GM18519 (cell line): ENCODE measurements at regions not wholly inside any gene's neighbourhood (a gene's known extent, or its start where the extent isn't known, plus 50 kb on each side); places are given as distances from the start of the nearest gene placed in this dataset.
"Not testable (repeated sequence)": the region's sequence is repeated elsewhere in the genome, so short reads cannot be mapped to it uniquely, and the experiment has no call there.

ENCODE experiments used
- ATAC-seq: cut with Tn5 transposase; IDR thresholded peaks from one replicate; pipeline ENCODE4 v1.9.1; 2021; ENCODE audit warnings: mild to moderate bottlenecking, moderate library complexity; ENCODE audit not compliant: unreplicated experiment, low FRiP score

DNA sequence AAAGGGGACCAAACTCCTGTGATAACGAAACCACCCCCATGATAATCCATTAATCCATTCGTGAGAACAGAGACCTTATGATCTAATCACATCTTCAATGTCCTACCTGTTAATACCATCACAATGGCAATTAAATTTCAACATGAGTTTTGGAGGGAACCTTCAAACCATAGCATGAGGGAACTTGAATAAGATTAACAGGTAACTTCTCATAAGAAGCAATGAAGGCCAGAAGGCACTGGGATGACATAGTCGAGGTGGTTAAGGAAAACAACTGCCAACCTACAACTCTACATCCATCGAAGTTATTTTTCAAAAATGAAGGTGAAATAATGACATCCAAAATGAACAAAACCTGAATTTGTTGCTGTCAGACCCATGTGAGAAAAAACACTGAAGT is 478.9 kb downstream of the EDEM1 start:
- ATAC-seq, result no peak

DNA sequence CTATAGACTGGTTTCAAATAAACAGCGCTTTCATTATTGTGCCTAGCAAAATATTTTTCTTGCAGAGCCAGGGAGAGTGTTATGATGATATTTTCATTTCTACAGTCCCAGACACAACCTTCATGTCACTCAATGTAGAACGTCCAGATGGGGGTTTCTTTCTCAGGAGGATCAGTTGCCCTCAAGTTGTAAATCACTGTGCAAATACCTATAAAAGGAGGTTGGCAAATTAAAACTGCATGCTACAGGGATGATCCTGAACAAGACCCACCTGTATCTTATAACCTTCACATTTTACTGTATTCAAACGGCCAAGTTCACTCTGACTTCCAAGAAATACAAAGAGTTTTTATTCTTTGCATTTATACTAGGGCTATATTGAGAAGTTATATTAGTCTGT is 486.0 kb downstream of the EDEM1 start:
- ATAC-seq, result no peak

DNA sequence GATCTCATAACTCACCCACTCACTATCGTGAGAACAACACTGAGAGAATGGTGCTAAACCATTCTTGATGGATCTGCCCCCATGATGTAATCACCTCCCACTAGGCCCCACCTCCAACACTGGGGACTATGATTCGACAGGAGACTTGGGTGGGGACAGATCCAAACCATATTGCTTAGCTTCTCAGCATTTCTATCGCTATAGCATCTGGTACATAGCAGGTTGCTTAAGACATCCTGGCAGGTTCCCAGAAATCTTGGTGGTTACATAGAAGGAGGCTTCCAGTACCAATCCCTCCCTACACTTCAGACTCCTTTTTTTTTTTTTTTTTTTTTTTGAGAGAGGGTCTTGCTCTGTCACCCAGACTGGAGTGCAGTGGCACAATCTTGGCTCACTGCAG is 487.8 kb downstream of the EDEM1 start:
- no peak for ATAC-seq

DNA sequence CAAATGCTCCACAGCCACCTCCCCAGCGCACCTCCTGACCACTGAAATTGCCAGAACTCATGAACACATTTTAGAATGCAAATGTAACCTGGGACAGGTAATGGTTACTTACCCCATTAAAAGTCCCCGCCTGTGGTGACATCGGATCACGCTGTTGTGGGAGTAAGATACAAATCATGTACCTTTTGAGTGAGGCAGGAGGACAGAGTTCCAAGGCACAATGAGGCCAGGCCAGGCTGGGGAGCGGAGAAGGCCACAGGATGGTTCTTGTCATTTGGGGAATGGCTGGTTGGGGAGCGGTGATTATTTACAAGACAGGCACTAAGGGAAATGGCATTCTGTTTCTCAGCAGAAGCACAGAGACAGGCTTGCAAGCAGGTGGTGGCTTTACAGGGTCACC is 490.0 kb downstream of the EDEM1 start:
- no peak for ATAC-seq

DNA sequence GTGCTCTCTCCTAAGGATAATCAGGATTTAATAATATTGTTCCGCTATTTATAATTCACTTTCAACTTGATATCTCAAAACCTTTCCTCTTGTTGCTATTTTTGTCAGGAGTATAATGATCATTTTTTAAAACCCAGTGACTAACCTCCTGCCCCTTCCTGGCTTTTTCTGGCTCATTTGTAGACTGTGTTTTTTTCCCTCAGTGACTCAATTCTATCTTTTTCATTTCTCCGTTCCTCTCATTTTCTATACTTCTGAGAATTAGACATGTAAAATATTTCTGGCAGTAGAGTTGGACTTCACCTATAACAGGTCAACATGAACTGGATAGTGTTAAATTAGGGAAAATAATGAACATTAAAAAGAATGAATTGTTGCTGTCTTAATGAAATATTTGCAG is 490.7 kb downstream of the EDEM1 start:
- no peak for ATAC-seq

DNA sequence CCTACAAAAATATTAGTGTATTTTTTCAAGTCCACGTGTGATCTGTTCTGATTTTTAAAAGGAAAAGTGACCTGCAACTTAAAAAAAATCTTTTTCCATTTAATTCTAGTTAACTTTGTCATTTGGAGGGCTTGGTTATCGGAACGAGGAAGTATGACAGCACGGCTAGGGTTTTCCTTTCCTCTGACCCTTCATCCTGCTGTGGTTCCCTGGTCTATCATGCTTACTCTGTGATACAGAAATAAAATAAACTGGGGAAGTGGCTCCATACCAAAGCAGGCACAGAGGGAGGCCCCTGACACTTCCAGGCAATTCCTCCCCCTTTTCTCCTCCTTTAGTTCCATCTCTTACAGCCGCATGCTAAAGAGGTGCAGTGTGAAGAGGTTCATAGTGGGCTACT is 491.3 kb downstream of the EDEM1 start:
- ATAC-seq, result no peak

DNA sequence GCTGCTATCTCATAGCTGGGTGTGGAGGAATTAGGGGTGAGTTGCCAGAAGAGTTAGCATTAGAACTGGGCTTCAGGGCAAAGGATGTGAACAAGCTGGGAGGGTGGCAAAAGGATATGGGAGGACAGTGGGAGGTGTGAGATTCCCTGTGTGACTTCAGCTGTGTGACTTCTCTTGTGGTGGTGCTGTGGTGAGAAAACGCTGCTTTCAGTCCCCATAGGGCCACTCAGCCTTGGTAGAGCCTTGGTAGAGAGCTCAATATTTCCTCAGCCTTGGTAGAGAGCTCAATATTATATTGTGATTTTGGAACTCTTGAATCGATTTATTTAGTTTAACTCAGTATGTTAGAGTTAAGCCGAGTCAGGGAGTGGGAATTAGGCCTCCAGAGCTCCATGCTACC is 499.7 kb downstream of the EDEM1 start:
- ATAC-seq, result no peak

DNA sequence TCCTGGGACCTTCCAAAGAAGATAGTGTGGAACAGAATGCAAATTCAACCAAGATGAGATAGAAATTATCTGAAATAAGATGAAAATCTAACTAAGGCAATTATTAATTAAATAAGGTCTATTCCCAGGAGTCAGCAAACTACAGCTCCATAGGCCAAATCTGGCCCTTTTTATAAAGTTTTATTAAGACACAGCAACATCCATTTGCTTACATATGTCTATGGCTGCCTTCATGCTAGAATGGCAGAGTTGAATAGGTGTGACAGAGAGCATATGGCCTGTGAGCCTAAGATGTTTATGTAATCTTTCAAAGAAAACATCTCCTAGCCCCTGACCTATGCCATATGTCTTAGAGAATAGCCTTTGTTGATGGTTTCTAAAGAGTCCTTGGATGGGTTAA is 503.0 kb downstream of the EDEM1 start:
- ATAC-seq, result no peak

DNA sequence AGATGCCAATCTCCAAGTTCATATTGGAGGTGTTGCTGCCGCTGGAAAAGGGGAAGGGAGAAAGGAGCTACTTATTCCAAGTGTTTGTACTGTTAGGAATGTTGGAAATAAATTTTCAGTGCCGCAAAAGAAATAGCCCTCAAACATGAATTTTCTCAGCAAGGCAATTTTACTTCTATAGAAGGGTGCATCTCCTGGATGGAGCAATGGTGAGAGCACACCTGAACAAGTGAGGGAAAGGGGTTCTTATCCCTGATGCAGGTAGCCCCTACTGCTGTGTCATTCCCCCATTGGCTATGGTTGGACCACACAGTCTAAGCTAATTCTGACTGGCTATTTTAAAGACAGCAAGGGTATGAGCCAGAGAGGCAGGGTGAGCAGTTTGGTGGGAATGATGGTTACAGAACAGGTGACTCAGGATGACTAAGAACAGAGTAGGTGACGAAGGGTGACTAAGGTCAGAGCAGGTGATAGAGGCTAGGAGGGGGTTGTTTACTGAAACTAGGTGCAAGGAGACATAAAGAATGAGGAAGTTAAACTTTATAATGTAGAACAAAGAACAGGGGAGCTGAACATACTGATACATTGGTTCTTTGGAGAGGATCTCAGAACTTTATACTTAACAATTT is 503.5 kb downstream of the EDEM1 start:
- ATAC-seq, result no peak

DNA sequence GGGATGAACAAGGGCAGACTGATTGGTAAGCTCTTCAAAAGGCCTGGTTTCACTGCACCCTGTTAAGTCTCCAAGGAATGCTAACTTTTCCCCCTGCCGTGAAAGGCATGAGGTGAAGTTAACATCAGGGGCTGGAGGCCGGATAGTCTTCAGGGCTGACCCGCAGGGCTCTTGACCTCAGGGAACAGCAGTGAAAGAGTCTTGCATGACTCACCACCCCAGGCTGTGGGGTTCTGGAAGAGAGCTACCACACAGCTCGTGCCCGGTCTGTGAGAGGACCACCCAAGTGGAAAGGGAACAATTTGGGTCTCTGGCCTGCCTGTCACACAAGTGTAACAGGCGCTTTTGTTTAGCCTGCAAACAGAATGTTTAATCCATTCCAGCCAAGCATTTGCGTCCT is 504.9 kb downstream of the EDEM1 start:
- no peak for ATAC-seq

DNA sequence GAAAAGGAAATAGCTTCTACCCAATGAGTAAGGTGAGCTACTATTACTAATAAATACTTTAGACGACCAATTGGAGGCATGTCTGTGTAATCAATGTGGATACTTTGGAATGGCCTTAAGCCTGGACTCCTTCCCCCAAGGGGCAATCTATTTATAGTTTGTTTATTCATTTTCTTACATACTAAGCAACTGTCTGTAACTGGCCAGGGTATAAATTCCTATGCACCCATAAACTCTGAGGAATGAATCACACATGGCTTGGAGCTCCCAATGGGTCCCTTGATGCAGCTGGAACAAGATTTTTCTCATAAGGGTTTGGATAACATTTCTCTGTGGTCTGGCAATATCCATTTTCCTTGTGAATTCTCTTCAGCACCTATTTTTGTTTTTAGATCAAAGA is 506.8 kb downstream of the EDEM1 start:
- ATAC-seq, result no peak

DNA sequence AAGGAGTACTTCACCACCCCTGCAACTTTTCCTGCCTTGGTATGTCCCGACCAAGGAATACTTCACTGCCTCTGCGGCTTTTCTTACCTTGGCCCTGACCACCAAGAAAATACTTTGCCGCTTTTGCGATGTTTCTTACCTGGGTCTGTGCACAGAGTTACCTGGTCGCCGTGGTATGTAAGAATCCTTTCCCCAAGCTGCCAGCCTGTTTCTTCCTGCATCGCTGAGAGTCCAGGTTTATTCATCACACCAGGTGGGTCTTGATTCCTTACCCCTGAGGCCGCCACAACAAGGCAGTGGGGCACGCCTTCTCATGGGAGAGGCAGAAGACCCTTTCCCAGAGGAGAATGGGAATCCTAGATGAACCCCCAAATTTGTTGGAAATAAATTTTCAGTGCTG is 511.3 kb downstream of the EDEM1 start:
- no peak for ATAC-seq

DNA sequence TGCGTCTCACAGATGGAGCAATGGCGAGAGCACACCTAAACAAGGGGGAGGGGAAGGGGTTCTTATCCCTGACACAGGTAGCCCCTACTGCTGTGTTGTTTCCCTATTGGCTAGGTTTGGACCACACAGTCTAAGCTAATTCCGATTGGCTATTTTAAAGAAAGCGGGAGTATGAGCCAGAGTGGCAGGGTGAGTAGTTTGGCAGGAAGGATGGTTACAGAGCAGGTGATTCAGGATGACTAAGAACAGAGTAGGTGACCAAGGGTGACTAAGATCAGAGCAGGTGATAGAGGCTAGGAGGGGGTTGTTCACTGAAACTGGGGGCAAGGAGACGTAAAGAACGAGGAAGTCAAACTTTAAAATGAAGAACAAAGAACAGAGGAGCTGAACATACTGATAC is 511.8 kb downstream of the EDEM1 start:
- ATAC-seq, result no peak

DNA sequence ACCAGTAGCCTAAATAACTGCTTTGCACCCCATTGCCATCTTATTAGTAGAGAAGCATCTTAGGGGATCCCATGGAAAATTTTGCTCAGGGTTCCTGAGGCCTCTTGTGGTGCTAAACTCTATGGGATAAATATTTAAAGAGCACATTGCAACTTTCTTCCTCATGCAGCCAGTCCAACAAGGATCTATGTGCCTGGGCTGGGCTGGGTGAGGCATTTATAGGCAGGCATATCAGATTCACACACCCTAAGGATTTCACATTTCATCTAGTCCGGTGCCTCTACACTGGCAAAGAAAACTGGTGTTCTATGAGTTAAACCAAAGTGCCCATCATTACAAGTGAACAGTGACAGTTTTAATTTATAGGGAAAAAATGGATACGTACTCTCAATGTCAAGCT is 512.3 kb downstream of the EDEM1 start:
- ATAC-seq, result no peak

DNA sequence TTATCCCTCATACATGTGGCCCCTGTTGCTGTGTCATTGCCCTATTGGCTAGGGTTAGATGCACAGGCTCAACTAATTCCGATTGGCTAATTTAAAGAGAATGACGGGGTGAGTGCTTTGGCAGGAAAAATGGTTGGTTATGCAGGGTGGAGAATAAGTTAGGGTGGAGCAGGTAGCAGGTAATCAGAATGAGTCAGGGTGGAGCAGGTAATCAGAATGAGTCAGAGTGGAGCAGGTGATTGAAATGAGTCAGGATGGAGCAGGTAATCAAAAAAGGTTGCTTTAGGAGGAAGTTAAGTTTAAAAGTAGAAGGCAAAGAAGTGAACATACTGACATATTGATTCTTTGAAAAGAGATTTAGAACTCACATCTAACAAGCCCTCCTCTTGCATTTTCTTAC is 513.5 kb downstream of the EDEM1 start:
- ATAC-seq, result not testable (repeated sequence)

DNA sequence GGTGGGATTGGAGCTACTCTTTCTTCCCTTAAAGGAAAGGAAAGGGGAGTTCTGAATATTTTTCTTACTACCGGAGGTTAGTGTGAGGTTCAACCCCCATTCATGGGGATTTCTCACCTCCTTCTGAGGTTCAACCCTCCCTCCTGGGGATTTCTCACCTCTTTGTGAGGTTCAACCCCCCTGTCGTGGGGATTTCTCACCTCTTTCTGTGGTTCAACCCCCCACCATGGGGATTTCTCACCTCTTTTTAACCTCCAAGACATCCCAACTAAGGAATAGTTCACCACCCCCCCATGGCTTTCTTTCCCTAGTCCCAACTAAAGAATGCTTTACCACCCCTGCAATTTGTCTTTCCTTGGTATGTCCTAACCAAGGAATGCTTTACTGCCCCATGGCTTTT is 520.3 kb downstream of the EDEM1 start:
- ATAC-seq, result no peak

DNA sequence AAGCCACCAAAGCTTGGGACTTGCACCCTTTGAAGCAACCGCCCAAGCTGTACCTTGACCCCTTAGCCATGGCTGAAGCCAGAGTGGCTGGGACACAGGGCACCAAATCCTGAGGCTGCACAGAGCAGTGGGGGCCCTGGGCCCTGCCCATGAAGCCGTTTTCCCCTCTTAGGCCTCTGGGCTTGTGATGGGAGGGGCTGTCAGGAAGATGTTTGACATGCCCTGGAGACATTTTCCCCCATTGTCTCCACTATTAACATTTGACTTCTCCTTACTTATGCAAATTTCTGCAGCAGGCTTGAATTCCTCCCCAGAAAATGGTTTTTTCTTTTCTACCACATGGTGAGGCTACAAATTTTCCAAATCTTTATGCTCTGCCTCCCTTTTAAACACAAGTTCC is 522.2 kb downstream of the EDEM1 start:
- ATAC-seq, result no peak

DNA sequence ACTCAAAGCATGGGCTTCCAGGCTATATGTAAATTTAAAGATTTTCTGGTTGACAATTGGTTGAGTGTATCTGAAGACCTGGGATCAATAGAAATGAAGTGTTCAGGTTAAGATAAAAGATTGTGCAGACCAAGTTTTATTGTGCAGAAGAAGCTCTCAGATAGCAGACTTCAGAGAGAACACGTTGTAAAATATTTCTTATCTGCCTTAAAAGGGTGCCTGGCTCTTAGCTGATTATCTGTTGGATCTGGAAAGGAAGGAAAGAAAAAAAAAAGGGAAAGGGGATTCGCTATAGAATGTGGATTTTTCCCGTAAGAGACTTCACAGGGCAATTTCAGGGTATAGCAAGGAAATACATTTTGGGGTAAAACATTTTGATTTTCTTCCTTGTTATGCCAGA is 523.2 kb downstream of the EDEM1 start:
- ATAC-seq, result no peak

DNA sequence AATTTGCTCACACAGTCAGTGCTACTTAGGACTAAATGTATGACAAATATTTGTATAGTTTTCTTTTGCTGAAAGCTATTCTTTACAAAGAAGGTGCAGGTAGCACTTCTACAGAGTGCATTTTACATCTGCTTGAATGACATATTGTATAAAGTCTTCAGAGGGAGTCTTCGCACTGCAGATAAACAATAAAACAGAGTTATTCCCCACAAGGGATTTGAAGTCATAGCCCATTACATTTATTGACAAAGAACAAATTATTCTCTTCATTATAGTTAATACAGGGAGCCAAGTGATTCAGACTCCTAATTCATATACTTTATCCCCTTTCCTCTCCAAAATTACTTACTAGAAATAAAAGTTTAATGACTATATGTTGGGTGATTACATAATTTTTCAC is 529.7 kb downstream of the EDEM1 start:
- no peak for ATAC-seq

DNA sequence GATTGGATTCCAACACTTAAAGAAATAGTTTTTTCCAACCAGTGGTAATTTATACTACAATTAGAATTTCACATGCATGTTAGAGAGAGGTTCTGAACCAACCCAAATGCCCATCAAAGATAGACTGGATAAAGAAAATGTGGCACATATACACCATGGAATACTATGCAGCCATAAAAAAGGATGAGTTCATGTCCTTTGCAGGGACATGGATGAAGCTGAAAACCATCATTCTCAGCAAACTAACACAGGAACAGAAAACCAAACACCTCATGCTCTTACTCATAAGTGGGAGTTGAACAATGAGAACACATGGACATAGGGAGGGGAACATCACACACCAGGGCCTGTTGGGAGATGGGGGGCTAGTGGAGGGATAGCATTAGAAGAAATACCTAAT is 532.2 kb downstream of the EDEM1 start:
- not testable (repeated sequence) for ATAC-seq

DNA sequence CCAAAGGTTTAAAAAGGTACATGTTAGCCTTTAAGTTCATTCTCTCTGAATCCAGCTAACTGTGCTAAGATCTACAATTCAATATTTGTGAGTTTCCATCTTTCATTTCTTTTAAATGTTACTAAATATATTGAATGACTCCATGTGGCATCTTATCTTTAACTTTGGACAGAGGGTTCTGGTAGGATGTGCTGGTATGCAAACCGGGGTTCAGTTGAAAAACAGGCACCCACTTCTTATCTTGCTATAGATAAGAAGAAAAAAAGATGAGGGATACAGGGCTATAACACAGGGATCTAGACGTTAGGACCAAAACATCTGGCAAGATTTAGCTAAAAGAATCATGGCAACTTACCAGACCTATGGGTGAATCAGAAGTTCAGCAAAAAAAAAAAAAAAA is 538.3 kb downstream of the EDEM1 start:
- no peak for ATAC-seq

DNA sequence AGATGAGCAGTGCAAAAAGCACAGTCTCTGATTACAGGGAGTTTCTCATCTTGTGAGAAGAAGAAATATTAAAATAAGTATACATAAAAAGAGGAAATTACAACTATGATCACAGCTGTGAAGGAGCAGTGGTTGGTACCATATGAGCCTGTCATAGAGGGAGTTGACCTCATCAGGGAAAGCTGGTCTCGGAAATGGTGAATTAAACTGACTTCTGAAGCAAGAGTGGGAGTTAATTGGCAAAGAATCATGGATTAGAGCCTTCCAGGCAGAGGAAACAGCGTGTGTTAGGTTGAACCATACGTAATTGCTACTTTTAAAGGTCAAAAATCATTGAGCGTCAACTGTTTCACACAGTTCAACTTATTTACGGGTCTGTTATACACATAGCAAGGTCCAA is 539.1 kb downstream of the EDEM1 start:
- no peak for ATAC-seq

DNA sequence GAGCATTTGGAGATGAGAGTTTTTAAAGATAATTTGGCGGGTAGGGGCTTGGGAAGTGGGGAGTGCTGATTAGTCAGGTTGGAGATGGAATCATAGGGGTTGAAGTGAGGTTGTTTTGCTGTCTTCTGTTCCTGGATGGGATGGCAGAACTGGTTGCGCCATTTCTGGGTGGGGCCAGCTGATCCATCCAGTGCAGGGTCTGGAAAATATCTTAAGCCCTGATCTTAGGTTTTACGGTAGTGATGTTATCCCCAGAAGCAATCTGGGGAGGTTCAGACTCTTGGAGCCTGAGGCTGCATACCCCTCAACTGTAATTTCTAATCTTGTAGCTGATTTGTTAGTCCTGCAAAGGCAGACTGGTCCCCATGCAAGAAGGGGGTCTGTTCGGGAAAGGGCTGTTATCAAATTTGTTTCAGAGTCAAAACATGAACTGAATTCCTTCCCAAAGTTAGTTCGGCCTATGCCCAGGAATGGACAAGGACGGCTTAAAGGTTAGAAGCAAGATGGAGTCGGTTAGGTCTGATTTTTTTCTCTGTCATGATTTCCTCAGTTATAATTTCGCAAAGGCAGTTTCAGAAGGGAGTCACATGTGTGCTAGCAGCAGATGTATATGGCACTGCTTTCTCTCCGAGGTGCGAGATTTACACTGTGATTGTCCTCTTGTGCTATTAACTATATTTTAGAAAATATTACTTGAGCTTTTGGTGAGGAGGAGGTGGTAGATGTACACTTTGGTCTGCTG is 540.4 kb downstream of the EDEM1 start:
- ATAC-seq, result no peak
